HG02870 (cell line): ENCODE measurements at regions not wholly inside any gene's neighbourhood (a gene's known extent, or its start where the extent isn't known, plus 50 kb on each side); places are given as distances from the start of the nearest gene placed in this dataset.

ENCODE experiments used
- ATAC-seq: cut with Tn5 transposase; IDR thresholded peaks from one replicate; pipeline ENCODE4 v1.9.1; 2021; ENCODE audit warnings: mild to moderate bottlenecking, moderate library complexity; ENCODE audit not compliant: unreplicated experiment

DNA sequence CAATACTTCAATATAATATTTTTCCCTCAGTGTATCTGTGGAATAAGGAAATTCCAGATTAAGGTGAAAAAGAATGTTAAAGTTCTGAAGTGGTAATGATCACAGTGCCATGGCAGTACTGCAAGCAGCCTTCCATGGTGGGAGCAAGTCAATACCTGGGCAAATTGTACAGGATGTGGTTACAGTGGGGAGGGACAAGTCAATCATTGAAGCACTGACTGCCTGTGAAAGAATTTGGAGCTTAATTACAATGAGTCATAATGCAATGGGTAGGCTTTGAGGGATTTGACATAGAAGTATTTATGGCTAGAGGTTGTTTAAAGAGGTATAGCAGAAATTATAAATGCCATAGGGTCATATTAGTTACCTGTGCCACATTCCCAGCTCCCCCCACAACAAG lies 786.5 kb upstream of the ACO1 start:
- peak; percentile 46 for ATAC-seq

DNA sequence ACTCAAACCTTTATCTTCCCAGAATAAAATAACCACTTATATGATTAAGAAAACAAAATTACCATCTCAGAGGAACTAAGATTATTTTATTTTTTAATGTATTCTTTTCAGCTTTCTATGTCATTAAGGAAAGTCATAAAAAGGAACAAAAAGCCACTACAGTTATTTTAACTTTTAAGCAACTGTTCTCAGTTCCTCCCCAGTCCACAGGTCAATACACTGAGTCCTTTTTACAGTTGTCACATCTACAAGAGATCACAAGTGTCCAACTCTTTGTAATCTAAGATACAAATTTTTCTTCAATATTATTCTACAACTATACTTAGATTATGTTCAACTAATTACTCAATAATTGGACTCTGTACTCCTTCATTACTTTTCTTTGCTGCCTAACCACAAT lies 782.8 kb upstream of the ACO1 start:
- peak; percentile 59 for ATAC-seq

DNA sequence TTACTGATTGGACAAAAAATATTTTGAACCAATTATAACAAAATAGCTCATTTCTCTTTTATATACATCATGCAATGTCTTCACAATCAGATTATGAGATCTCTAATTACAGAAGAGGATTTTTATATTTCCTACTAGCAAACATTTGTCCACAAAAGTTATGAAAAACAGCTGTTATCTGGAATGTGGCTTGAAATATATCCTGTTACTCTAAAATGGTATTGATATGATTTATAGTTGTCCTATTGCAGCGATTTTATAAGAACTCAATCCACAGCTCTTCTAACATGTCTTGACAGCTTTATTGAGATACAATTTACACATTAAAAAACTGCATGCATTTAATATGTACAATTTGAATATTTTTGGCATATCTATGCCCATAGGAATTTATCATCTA lies 779.9 kb upstream of the ACO1 start:
- ATAC-seq: no peak

DNA sequence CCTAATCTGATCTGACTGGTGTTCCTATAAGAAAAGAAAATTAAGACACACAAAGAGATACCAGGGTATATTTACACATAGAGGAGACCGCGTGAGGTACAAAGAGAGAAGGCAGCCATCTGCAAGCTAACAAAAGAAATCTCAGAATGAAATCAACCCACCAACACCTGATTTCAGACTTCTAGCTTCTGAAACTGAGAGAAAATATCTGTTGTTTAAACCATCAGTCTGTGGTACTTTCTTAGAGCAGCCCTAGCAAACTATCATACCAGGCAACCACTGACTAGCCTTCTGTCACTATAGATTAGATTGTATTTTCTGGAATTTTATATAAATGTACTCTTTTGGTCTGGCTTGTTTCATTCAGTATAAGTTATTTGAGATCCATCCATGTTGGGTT lies 779.3 kb upstream of the ACO1 start:
- ATAC-seq: peak; percentile 48

DNA sequence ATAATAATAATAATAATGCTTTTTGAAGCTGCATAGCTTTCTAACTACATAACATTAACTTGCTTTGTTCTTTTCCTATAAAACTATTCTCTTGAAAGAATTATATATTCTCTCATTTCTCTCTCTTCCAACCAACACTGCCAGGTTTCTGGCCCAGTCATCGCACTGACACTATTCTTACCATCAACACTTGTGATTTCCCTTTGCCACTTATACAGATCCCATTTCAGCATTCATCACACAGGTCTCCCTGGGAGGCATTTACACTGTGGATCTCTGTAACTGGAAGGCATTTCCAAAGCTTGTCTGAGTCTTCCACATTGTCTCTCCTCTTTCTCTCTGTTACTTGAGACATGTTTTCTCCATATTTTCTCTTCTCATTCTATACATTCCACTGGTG lies 777.8 kb upstream of the ACO1 start:
- ATAC-seq: no peak

DNA sequence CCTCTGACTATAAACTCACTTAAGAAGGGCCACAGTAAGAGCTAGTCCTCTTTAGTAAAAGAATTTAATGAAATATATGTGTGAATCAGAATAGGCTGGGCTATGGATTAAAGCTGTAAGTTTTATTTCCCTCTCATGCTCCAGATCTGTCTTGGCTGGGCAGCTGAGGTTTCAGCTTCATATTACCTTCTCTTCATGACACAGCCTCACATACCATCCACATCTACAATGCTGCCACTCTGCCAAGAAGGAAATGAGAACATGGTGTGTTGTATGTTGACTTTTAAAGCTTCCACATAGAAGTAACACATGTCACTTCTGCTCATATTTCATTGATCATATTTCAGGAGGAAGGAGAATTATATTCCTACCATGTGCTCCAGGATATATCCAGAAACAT lies 776.0 kb upstream of the ACO1 start:
- no peak for ATAC-seq

DNA sequence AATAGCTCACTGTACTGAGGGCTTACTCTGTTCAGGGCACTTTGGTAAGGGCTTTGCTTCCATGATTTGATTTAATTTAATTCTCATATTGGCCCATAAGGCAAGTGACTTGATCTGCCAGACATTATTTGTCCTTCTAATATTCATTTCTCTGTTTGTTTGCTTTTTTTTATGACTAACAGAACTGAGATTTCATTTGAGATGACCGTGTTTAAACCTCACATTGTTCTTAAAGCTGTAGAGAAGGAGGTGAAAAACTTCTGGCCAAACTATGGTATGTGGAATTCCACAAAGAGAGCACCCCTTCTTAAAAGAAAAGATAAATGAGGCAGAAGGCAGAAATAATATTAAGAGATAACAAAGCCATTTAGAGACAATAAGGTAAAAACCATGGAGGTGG lies 775.6 kb upstream of the ACO1 start:
- no peak for ATAC-seq

DNA sequence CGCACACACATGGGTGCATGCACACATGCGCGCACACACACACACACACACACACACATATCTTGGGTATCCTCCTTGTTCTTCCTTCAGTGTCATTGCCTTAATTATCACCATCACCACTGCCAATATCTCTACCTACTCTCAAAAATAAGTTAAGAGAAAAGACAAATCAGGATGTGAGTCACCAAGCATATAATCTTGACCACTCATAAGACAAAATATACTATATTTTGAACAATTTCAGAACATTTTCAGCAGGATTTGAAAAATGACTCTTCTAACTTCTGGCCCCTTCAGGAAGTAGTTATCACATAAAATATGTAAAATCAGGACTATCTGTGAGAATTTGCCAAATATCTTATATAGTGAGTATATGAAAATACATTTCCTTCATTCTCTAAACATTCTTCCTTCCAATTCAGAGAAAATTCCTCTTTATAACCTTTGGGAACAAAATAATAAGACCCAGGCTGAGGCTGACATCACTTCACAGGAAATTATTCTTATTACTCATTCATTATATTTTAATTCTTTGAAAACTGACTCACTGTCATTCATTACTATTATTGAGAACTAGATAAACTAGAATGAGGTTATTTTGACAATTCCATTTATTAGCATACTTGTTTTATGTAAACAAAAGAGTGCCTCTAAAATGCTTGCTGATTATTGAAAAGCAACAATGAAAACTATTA lies 772.0 kb upstream of the ACO1 start:
- no peak for ATAC-seq

DNA sequence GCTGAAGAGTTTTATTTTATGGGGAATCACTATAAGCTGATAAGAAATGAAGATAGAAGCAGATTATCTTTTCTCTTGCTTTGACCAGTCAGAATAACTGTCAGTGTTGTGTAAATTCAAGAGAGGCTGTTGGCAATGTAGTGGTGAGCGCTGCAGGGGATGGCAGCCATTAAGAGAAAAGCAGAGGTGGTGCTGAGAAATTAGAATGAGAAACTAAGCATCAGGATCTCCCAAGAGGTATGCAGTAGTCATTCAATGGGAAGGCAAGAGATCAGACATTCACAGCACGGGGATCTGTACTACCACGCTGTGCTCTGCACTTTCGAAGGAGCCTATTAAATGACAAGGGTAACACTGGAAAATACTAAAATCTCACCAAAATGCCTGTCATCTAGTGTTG lies 768.5 kb upstream of the ACO1 start:
- ATAC-seq: no peak

DNA sequence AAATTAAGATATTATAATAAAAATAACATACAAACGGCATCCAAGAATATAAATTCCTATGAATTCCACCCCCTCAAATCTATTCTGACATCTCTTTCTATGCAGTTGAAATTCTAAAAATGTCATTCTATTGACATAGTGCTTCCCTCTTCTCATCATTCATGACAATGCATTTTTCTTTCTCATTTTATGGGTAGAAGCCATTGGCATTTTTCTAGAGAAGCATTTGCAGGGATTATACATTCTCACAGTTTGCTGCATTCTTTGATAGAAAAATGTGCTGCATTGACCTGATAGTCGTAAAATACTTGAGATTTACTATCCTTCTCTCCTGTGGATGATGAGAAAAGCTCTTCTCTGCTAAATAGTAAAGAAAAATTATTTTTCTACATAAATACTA lies 760.9 kb upstream of the ACO1 start:
- ATAC-seq: no peak

DNA sequence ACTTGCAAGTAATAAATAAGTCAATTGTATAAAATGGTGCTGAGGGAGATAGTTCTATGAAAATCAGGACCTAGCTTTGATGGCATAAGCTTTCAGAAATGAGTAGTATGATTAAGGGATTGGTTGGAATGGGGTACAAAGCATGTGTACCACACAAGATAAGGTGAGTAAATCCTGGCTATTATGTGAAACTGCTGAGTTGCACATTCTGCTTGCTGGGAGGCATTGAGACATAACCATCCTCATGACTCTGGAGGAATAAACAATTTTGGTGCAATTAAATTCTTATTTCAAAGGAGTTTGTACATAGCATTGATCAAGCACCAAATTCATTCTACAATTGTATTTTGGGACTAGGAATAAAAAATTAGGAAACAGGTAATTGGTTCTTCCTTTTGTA lies 755.2 kb upstream of the ACO1 start:
- ATAC-seq: no peak

DNA sequence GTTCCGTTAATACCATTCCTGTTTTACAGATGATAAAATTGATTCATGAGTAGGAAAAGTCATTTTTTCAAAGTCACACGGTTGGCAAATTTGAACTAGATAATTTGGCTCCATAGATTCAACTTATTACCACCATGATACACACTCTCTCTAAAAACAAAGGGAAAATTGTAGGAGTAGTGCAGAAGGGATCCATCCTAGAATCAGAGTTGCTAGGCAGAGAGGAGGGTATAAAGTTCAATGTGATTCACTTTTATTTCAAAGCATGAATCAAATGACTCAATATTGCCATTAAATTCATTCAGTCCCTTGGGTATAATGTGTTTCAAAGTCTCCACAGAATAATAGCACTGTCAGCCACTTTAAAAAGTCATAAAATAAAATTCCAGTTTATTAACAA lies 747.2 kb upstream of the ACO1 start:
- ATAC-seq: no peak

DNA sequence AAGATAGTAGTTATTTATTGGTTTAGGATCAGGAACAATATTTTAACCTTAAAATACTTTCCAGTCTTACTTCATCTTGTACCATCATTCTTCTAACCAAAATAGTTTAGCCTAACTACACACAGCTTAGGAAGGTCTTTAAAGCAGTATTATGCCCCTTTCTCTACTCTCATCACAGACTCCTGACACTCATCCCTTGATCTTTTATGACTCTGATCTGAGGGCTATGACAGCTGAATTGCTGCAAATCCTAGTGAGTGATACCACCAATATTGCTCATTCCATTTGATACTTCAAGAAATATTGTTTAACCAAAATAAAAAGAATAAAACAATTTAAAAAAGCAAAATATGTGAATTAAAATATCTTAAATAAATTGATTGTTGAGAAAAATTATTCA lies 746.6 kb upstream of the ACO1 start:
- ATAC-seq: no peak

DNA sequence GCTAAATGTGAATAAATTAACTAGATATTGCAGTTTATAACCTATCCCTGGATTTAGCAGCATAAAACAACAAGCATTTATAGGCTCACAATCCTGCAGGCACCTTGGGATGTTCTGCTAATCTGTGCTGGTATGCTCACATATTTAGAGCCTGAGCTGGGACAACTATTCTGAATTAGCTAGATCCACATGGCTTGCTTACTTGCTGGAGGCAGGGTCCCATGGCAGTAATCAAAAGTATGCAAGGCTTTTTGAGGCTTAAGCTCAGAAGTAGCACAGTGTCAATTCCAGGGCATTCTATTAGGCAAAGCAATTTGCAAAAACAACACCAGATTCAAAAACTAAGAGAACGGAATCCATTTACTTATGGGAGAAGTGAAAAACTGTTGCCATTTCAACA lies 745.0 kb upstream of the ACO1 start:
- ATAC-seq: no peak

DNA sequence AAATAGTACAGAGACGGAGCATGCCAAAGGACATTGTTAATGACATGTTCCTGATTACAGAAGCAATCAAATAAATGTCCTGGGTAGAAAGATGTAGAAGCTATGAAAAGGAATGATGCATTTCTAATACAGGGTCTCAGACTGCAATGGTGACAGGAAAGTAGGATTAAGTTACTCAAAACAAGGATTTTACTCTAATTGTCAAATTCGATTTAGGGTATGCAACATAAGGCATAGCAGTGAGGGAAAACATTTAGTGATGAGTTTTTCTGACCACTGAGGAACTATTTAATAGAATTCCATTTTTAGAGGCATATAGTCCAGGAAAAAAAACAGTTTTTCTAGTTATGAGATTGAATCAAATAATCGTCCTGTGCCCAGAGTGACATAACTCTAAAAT lies 715.1 kb upstream of the ACO1 start:
- ATAC-seq: no peak

DNA sequence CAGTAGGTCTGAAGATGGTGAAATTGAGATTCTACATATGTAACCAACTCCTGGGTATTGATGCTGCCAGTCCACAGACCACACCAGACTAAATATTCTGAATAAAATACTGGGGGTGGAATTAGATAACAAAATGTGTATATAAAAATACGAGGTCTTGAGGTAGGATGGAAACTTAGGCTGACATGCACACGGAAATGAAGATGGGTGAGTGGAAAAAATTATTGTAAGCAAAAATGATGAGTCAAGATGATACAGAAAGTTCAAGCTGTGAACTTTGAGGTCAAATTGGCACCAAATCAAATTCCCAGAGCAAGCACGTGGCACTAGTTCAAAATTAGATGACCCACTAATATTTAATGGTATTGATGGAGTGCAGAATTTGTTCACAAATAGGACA lies 713.4 kb upstream of the ACO1 start:
- ATAC-seq: no peak

DNA sequence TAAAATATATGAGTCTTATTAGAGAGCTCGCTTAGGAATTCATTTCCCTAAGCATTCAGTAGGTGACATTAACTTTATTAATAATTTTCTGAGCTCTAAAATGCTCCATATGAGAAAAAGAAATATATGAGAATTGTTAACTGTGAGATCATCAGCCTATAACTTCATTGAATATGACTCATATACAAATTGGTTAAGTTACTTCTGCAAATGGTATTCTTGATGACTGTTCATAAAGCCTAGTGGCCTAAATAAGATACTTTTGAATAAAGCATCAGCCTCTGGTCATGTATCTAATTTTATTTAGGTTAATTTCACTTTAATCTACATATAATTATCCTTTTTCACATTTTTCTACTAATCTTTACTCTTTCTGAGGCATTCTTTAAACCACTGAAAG lies 710.2 kb upstream of the ACO1 start:
- no peak for ATAC-seq

DNA sequence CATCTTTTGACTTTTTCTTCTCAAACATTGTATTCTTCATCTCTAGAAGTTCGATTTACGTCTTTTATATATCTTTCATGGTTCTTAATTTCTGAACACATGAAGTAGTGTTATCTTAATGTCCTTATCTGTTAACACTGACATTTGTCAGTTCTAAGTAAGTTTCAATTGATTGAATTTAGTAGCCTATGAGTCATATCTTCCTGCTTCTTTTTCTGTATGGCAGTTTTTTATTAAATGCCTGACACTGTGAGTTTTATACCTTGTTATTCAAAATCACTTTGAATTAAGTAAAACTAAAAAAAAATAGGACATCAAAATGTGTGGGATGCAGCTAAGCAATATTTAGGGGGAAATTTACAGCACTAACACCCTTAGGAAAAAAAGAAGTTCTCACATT lies 707.0 kb upstream of the ACO1 start:
- no peak for ATAC-seq

DNA sequence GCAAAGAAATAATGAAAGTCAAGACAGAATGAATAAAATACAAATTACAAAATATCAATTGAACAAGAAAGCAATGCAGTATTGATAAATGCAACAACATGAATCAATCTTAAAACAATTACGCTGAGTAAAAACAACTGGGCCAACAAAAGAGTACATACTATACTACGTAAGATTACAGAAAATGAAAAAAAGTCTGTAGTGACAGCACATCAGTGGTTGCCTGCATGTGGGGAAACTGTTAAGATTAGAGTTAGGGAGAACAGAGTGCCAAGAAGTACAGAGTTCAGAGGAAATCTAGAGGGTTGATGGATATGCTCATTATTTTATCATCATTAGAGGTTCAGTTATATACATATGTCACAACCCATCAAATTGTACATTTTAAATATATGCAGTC lies 706.6 kb upstream of the ACO1 start:
- no peak for ATAC-seq

DNA sequence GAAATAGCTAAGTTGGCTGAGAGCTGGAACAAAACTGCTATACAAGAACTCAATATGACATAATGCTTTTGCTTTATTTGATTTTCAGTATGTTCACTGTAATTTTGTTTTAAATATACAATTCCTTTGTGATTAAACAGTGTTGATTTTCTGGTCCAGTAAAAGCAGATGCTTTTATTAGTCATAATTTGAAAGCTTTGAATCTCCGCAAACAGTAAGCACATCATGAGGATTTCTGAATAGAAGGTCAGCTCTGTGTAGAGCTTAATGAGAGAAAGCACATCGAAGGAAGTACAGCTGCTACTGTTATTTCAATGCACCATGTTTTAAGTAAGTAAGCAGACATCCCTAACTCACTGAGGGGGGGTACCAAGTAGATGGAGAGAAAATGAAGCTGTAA lies 701.3 kb upstream of the ACO1 start:
- no peak for ATAC-seq

DNA sequence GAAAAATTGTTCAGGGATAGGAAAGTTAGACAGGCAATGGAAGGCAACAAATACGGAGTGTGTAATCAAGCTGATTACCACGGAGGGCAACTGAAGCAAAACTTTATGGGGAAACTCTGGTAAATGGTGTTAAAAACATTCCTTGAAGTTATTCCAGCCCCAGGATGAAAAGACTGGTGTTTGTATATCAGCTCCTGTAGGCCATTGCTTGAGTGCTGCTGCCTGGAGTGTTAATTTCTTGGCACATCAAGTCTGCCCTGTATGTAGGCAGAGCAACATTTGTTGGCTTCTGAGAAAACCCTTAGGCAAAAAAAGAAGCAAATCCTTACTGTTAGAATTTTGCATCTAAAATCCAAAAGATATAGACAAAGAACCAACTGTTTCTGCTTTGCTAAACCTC lies 686.5 kb upstream of the ACO1 start:
- no peak for ATAC-seq

DNA sequence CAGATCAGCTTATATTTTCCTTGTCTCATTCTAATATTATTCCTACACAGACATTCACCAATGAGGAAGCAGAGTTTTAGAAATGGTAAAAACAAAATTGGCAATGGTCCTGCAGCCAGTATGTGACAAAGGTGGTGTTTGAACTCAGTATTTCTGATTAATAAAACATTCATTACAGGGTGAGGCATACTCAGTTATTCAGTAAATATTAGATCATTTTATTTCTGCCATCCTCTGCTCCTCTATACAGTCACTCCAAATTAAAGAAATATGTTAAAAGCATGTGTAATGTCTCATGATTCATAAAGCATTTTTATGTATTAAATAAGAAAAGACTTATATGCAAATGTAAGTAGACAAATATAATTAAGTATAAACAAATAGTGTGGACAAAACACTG lies 684.6 kb upstream of the ACO1 start:
- no peak for ATAC-seq

DNA sequence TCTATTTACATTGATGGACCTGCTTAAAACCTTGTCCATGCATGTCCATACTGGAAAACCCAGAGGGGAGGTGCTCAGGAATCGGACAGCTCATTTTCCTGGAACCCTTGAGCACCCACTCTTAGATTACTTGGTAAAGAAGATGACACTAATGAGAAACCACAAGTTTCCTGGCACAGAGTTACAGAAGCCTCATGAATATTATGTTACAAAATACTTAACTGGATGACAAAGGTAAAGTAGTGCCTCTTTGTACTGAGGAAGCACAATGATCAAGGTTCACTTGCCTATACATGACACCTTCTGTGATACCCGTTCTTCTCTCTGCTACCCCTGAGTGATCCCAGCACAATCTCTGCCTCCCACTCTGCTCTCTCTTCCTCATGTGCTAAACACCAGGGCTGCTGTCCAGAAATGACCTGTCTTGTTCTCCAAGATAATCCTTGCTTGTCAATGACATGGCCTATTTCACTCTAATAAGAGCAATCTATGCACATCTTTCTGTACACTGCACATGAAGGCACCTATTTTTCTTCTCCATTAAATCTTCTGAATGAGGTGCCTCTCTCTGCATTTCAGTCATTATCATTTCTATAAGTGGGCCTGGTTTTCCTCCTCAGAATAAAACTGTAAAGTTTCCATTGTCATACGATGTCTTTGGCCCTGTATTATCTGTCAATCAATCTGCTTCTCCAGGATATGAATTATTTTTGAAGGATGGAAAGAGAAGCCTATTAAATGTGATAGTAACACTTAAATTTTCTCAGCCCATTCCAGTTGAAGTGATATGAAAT lies 684.0 kb upstream of the ACO1 start:
- ATAC-seq: no peak
